Sigmoid colon (tissue), 6 donors: ENCODE measurements at regions not wholly inside any gene's neighbourhood (a gene's known extent, or its start where the extent isn't known, plus 50 kb on each side); places are given as distances from the start of the nearest gene placed in this dataset.

ENCODE experiments used
- DNase-seq: peaks from one replicate; pipeline ENCODE4 v3.0.0-alpha.2; 2019
- H3K27ac ChIP-seq, 4 donors: fragments of 200-600 bp; sonication (generic); one replicate each; pipeline ENCODE4 v1.5.1; 2016 to 2019; ENCODE audit warnings: mild to moderate bottlenecking in 1 of 4
- H3K27me3 ChIP-seq, 3 donors: fragments of 200-600 bp; sonication (generic); one replicate each; pipeline ENCODE4 v1.5.1; 2019; ENCODE audit warnings: mild to moderate bottlenecking in 1 of 3
- H3K36me3 ChIP-seq, 4 donors: fragments of 200-600 bp; sonication (generic); one replicate each; pipeline ENCODE4 v1.5.1; 2016 to 2019
- H3K4me1 ChIP-seq, 4 donors: fragments of 200-600 bp; sonication (generic); one replicate each; pipeline ENCODE4 v1.5.1; 2017 to 2019
- H3K4me3 ChIP-seq, 4 donors: fragments of 200-600 bp; sonication (generic); one replicate each; pipeline ENCODE4 v1.5.1; 2017 to 2019; ENCODE audit warnings: mild to moderate bottlenecking in 2 of 4, moderate library complexity in 1 of 4
- H3K9me3 ChIP-seq, 4 donors: fragments of 200-600 bp in 3 of 4; sonication (generic) in 3 of 4; one replicate each; pipeline versions ENCODE4 v1.5.1 to v1.6.1; 2013 to 2019
- EP300 ChIP-seq, 4 donors: sonication (generic); formaldehyde crosslinking; IDR thresholded peaks; one replicate each; pipeline ENCODE4 v1.6.1; 2017; ENCODE audit warnings: antibody characterized with exemption in 4 of 4
- POLR2A ChIP-seq, 2 donors: fragments of 450-650 bp; IDR thresholded peaks; one replicate each; pipeline ENCODE4 v1.6.1; 2016; ENCODE audit warnings: antibody characterized with exemption in 2 of 2, mild to moderate bottlenecking in 2 of 2, moderate library complexity in 2 of 2
- POLR2AphosphoS5 ChIP-seq, 4 donors: sonication (generic); formaldehyde crosslinking; IDR thresholded peaks; one replicate each; pipeline ENCODE4 v1.6.1; 2017; ENCODE audit warnings: antibody characterized with exemption in 4 of 4
- WGBS, 2 donors: extraction: QIAGEN DNeasy Blood & Tissue Kit; methylation state at CpG; one replicate each; pipeline ENCODE4 v1.1.7; 2013; 5-methylcytosine and 5-hydroxymethylcytosine counted together
- intact Hi-C: fragments of 100-400 bp; cut with DNase I; formaldehyde crosslinking; loops from one replicate; pipeline ENCODE4 v1.15.1; 2023
- TF ChIP-seq, protein P1 (sequence below), 4 experiments: fragments of 450-650 bp in 3 of 4; fragments of 200-600 bp in 1 of 4; IDR thresholded peaks; one replicate each; pipeline ENCODE4 v1.5.1; 2016 to 2019; ENCODE audit warnings: antibody characterized with exemption in 4 of 4, mild to moderate bottlenecking in 3 of 4, moderate library complexity in 2 of 4
- donor health status: healthy with polysubstance abuse.
- donor health status: healthy.

DNA sequence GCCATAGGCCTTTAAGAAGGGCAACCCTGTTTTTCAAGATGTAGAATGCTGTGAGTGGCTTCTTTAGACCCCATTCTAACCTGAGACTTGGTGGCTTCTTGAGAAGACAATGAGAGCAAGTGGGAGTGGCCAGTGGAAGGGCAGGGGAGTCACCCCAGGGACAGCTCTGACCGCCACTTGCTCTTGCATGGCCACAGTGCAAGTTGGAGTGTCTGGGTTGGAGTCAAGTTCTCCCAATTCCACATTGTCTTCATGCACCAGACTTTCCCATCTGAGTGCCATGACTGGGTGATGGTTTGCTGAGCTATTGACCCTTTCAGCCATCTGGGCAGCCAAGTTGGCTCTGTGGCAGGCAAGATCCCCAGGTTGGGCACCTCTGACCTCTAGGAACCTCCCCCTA is 148.0 kb upstream of the SKOR2 start:
- Histone ChIP-seq H3K4me1 (no peaks in the 10 kb centered on the region), H3K27me3 (peaks cover 0 to 6% (median 0%) of the 10 kb centered on the region in 3 donors), H3K36me3 (no peaks in the 10 kb centered on the region), H3K9me3 (peaks cover 0 to 3% (median 1%) of the 10 kb centered on the region in 4 donors), H3K27ac (no peak overlapping the region), H3K4me3 (no peak overlapping the region)
- no peak for DNase-seq
- no peak for TF ChIP-seq EP300 (IDR thresholded peaks at IDR 0.05)
- intact Hi-C loops: no loop called here
- WGBS, 2 donors: 83 to 85% methylated on average over 1 of the region's 1 CpG

GRCh38 chr18:47397671-47398319 is 146.3 kb upstream of the SKOR2 start:
- no peaks in the 10 kb centered on the region for H3K36me3 ChIP-seq
- H3K4me1 ChIP-seq: no peaks in the 10 kb centered on the region
- DNase-seq: no peak
- H3K27ac ChIP-seq: no peak overlapping the region
- no peak for TF ChIP-seq POLR2AphosphoS5 (IDR thresholded peaks at IDR 0.05)
- TF ChIP-seq, protein P1, sequence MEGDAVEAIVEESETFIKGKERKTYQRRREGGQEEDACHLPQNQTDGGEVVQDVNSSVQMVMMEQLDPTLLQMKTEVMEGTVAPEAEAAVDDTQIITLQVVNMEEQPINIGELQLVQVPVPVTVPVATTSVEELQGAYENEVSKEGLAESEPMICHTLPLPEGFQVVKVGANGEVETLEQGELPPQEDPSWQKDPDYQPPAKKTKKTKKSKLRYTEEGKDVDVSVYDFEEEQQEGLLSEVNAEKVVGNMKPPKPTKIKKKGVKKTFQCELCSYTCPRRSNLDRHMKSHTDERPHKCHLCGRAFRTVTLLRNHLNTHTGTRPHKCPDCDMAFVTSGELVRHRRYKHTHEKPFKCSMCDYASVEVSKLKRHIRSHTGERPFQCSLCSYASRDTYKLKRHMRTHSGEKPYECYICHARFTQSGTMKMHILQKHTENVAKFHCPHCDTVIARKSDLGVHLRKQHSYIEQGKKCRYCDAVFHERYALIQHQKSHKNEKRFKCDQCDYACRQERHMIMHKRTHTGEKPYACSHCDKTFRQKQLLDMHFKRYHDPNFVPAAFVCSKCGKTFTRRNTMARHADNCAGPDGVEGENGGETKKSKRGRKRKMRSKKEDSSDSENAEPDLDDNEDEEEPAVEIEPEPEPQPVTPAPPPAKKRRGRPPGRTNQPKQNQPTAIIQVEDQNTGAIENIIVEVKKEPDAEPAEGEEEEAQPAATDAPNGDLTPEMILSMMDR (IDR thresholded peaks at IDR 0.05): no peak
- TF ChIP-seq EP300 (IDR thresholded peaks at IDR 0.05): no peak
- no peak for TF ChIP-seq POLR2A (IDR thresholded peaks at IDR 0.05)
- WGBS, 2 donors: 42 to 51% methylated on average over 9 of the region's 9 CpGs
- intact Hi-C loops: no loop called here
- H3K27me3 ChIP-seq: peaks cover 0 to 6% (median 0%) of the 10 kb centered on the region in 3 donors
- peaks cover 0 to 3% (median 1%) of the 10 kb centered on the region in 4 donors for H3K9me3 ChIP-seq
- H3K4me3 ChIP-seq: no peak overlapping the region

- Histone ChIP-seq H3K36me3 (no peaks in the 10 kb centered on the region), H3K27ac (no peak overlapping the region), H3K4me1 (no peaks in the 10 kb centered on the region), H3K9me3 (no peaks in the 10 kb centered on the region), H3K27me3 (no peaks in the 10 kb centered on the region), H3K4me3 (no peak overlapping the region)
- 92 to 93% methylated on average over 1 of the region's 1 CpG for WGBS, 2 donors
- DNase-seq: no peak
- TF ChIP-seq POLR2AphosphoS5 (IDR thresholded peaks at IDR 0.05) (no peak), POLR2A (IDR thresholded peaks at IDR 0.05) (no peak), EP300 (IDR thresholded peaks at IDR 0.05) (no peak)
- TF ChIP-seq, protein P1 (IDR thresholded peaks at IDR 0.05): no peak
- intact Hi-C loops: no loop called here
These were observed 140.2 kb upstream of the SKOR2 start for GRCh38 chr18:47391665-47392064.

- WGBS, 2 donors: 24 to 35% methylated on average over 3 of the region's 3 CpGs
- H3K9me3 ChIP-seq: peaks cover 0 to 3% (median 0%) of the 10 kb centered on the region in 4 donors
- H3K27ac ChIP-seq: no peak overlapping the region
- H3K4me1 ChIP-seq: no peaks in the 10 kb centered on the region
- no peak for DNase-seq
- H3K27me3 ChIP-seq: no peaks in the 10 kb centered on the region
- no peaks in the 10 kb centered on the region for H3K36me3 ChIP-seq
- intact Hi-C loops: no loop called here
- H3K4me3 ChIP-seq: no peak overlapping the region
- TF ChIP-seq, protein P1 (IDR thresholded peaks at IDR 0.05): no peak
- no peak for TF ChIP-seq POLR2AphosphoS5 (IDR thresholded peaks at IDR 0.05)
- TF ChIP-seq EP300 (IDR thresholded peaks at IDR 0.05): no peak
- TF ChIP-seq POLR2A (IDR thresholded peaks at IDR 0.05): no peak
These were observed 139.1 kb upstream of the SKOR2 start for GRCh38 chr18:47390410-47391024.

GRCh38 chr18:47389210-47389609 is 137.8 kb upstream of the SKOR2 start:
- Histone ChIP-seq H3K27me3 (no peaks in the 10 kb centered on the region), H3K27ac (no peak overlapping the region), H3K4me1 (no peaks in the 10 kb centered on the region), H3K4me3 (no peak overlapping the region), H3K9me3 (peaks cover 0 to 4% (median 0%) of the 10 kb centered on the region in 4 donors), H3K36me3 (no peaks in the 10 kb centered on the region)
- WGBS, 2 donors: 22 to 26% methylated on average over 2 of the region's 2 CpGs
- TF ChIP-seq POLR2AphosphoS5 (IDR thresholded peaks at IDR 0.05) (no peak), POLR2A (IDR thresholded peaks at IDR 0.05) (no peak), EP300 (IDR thresholded peaks at IDR 0.05) (no peak)
- TF ChIP-seq, protein P1 (IDR thresholded peaks at IDR 0.05): no peak
- no peak for DNase-seq
- intact Hi-C loops: no loop called here
